Mucosa of rectum (tissue), 2 donors: ENCODE measurements at regions not wholly inside any gene's neighbourhood (a gene's known extent, or its start where the extent isn't known, plus 50 kb on each side); places are given as distances from the start of the nearest gene placed in this dataset.
"Not testable (repeated sequence)": the region's sequence is repeated elsewhere in the genome, so short reads cannot be mapped to it uniquely, and the experiment has no call there.

Source experiments
- H3K27ac ChIP-seq, 2 donors: one replicate each; pipeline ENCODE4 v1.7.0; 2013; ENCODE audit warnings: inconsistent platforms in 2 of 2, low read depth in 2 of 2, low read length in 2 of 2
- H3K27me3 ChIP-seq, 2 donors: one replicate each; pipeline ENCODE4 v1.7.0; 2013; ENCODE audit warnings: low read length in 2 of 2; ENCODE audit not compliant: control insufficient read depth in 2 of 2, insufficient read depth in 2 of 2
- H3K36me3 ChIP-seq, 2 donors: one replicate each; pipeline ENCODE4 v1.7.0; 2013; ENCODE audit warnings: low read length in 2 of 2; ENCODE audit not compliant: control insufficient read depth in 2 of 2, insufficient read depth in 2 of 2
- H3K4me1 ChIP-seq, 2 donors: one replicate each; pipeline ENCODE4 v1.7.0; 2013; ENCODE audit warnings: low read length in 2 of 2, mild to moderate bottlenecking in 1 of 2; ENCODE audit not compliant: control insufficient read depth in 2 of 2, insufficient read depth in 2 of 2
- H3K4me3 ChIP-seq, 2 donors: one replicate each; pipeline ENCODE4 v1.7.0; 2013; ENCODE audit warnings: low read length in 2 of 2
- H3K9ac ChIP-seq, 2 donors: one replicate each; pipeline ENCODE4 v1.7.0; 2013; ENCODE audit warnings: low read length in 2 of 2, low read depth in 1 of 2, mild to moderate bottlenecking in 1 of 2
- H3K9me3 ChIP-seq, 2 donors: one replicate each; pipeline ENCODE4 v1.7.0; 2013; ENCODE audit warnings: low read length in 2 of 2; ENCODE audit not compliant: control insufficient read depth in 2 of 2
- donor health status: healthy.
- donor health status: Normal muscosa, but diverticular disease.

DNA sequence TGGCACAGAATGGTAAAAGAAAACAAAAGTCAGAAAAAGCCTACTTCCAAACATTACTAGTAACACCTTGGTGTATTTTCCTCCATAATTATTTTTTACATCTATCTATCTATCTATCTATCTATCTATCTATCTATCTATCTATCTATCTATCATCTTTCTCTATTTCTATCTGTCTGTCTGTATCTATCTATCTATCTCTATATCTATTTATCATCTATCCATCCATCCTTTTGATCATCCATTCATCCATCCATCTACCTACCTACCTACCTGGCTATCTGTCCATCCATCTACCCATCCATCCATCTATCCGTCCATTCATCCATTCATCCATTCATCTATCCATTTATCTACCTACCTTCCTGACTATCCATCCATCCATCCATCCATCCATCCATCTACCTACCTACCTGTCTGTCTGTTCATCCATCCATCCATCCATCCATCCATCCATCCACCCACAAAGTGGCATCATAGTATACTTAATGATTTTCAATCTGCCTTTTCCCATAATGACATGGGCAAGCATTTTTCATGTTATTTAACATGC, 121.9 kb upstream of the NEK6 start:
- no peak overlapping the region for H3K9ac ChIP-seq
- no peak overlapping the region for H3K4me3 ChIP-seq
- no peaks in the 10 kb centered on the region for H3K4me1 ChIP-seq
- no peaks in the 10 kb centered on the region for H3K36me3 ChIP-seq
- no peaks in the 10 kb centered on the region for H3K27me3 ChIP-seq
- H3K27ac ChIP-seq = no peak overlapping the region
- no peaks in the 10 kb centered on the region for H3K9me3 ChIP-seq

DNA sequence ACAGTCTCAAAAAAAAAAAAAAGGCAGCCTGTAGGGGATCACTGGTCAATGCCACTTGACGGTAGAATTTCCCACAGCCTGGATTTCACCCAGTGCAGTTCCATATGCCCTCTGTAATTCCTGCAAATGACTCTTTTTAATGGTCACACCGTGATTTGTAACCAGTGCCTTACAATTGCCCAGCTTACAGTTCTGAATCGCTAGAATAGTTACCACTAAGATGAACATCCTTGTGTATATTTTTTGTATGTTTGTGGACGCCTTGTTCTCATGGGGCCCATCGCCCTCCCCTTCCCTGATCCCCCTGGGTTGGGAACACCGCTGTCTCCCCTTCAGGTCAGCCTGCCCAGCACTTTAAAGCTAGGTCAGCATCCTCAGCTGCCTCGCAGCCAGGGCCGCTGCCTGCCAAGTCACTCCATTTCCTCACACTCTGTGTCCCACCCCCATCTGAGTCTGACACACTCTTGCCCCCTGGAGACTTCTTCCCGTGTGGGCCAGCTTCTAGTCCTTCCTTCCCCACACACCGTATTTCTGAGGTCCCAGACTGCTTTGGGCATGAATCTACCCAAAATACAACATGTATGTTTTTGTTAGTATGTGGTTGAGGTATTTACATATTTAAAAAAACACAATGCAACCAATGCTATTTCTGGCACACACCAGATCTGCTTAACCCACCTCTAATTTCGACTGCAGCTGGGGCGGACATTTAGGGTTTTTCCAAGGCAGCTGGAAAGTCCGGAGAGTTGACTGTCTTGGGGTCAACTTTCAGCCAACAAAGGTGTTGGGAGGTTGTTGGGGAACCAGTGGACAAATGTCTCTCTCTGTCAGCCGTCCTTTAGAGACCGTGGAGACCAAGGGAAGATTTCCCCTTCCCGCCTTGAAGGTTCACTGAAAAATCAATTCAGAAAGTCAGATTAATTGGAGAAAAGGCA, 120.5 kb upstream of the NEK6 start:
- Histone ChIP-seq H3K36me3 (no peaks in the 10 kb centered on the region), H3K27ac (peak overlapping the region in 1 of 2 donors; percentile 2), H3K4me1 (no peaks in the 10 kb centered on the region), H3K9ac (no peak overlapping the region), H3K9me3 (no peaks in the 10 kb centered on the region), H3K4me3 (no peak overlapping the region), H3K27me3 (no peaks in the 10 kb centered on the region)

DNA sequence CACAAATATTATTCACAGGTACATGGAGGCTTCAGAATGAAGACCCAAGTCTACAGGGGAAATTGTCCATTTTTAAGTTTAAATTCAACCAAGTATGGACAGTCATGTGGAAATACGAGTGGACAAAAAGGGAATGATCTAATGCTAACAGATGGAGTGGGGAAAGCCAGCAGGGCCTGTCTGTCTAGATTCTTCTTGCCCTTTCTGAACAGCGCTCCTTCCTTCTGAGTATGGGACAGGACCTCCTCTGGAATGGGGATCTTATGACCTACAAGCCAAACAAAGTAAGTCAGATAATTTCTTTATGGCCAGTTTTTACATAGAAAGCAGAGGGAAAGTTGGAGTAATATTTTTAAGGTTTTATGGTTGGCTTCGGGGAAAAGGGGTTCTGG, 119.8 kb upstream of the NEK6 start:
- Histone ChIP-seq H3K4me1 (no peaks in the 10 kb centered on the region), H3K9ac (no peak overlapping the region), H3K4me3 (no peak overlapping the region)

DNA sequence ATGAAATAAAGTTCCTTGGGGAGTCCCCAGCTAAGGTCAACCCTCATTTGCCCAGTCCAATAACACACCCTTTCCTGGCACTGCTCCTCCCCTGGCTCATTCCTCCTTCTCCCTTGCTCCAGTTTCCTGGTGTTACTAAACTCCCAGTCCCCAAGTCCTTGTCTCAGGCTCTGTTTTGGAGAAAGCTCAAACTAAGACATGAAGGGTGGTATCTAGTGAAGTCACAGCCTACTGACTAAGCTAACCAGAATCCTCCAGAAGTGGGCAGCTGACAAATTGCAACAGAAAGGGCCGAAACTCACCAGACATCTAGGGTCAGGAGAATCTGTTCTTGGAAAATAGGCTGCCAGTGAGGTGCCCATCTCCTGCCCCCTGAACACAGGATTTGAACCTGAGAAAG, 118.7 kb upstream of the NEK6 start:
- Histone ChIP-seq H3K9ac (no peak overlapping the region), H3K27me3 (no peaks in the 10 kb centered on the region), H3K9me3 (no peaks in the 10 kb centered on the region), H3K27ac (no peak overlapping the region), H3K4me3 (no peak overlapping the region), H3K36me3 (no peaks in the 10 kb centered on the region), H3K4me1 (no peaks in the 10 kb centered on the region)

More for the DNA sequence above, 119.8 kb upstream of the NEK6 start:
- Histone ChIP-seq H3K27me3 (no peaks in the 10 kb centered on the region), H3K9me3 (no peaks in the 10 kb centered on the region), H3K36me3 (no peaks in the 10 kb centered on the region), H3K27ac (no peak overlapping the region)

DNA sequence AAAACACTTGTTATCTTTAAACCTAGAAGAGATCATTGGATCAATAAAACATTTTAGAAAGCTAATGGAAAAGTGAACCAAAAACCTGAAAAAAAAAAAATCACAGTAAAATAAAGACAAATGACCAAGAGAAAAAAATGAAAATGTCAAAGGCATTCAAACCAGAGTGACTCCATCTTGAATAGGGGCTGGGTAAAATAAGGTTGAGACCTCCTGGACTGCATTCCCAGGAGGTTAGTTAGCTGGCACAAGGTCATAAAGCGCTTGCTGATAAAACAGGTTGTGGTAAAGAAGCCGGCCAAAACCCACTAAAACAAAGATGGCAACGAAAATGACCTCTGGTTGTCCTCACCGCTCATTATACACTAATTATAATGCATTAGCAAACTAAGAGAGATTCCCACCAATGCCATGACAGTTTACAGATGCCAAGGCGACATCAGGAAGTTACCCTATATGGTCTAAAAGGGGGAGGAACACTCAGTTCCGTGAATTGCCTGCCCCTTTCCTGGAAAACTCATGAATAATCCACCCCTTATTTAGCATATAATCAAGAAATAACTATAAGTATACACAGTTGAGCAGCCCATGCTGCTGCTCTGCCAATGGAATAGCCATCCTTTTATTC, 116.7 kb upstream of the NEK6 start:
- H3K36me3 ChIP-seq = no peaks in the 10 kb centered on the region
- H3K27me3 ChIP-seq = no peaks in the 10 kb centered on the region
- no peak overlapping the region for H3K4me3 ChIP-seq
- no peaks in the 10 kb centered on the region for H3K4me1 ChIP-seq
- no peak overlapping the region for H3K27ac ChIP-seq
- H3K9me3 ChIP-seq = no peaks in the 10 kb centered on the region
- no peak overlapping the region for H3K9ac ChIP-seq

DNA sequence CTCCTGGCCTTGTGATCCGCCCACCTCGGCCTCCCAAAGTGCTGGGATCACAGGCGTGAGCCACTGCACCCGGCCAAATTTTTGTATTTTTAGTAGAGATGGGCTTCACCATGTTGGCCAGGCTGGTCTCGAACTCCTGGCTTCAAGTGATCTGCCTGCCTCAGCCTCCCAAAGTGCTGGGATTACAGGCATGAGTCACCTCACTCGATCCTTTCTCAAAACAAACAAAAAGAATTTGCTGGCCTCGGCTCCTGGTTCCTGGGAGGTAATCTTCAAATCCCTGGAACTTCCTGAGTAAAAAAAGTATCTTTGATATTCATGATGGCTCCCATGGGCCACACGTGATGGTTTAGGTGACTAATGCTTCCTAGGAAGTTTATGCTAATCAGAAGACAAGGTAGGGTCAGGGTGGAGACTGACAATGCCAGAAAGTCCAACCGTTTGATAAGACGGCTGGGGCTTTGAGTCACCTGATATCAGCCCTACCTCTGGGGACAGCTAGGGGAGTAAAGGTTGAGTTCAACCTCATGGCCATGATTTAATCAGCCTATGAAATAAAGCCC, 113.1 kb upstream of the NEK6 start:
- not testable (repeated sequence) for H3K9me3 ChIP-seq, H3K36me3 ChIP-seq, H3K27me3 ChIP-seq, H3K9ac ChIP-seq, H3K4me3 ChIP-seq, H3K4me1 ChIP-seq, H3K27ac ChIP-seq

DNA sequence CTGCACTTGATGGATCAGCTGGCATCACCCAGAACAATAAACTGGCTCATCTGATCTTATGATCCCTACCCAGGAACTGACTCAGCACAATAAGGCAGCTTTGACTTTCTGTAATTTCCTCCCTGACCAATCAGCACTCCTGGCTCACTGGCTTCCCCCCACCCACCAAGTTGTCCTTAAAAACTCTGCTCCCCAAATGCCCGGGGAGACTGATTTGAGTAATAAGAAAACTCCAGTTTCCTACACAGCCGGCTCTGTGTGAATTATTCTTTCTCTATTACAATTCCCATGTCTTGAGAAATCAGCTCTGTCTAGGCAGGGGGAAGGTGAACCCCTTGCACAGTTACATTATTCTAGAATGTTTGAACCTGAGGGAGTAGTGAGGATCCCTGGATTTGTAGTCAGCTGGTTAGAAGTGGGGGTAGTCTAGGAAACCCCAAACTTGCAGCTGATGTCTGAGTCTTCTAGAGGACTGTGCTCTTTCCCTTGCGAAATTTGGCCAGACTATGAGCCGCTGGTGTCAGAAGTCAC, 111.7 kb upstream of the NEK6 start:
- Histone ChIP-seq H3K4me1 (no peaks in the 10 kb centered on the region), H3K9me3 (no peaks in the 10 kb centered on the region), H3K9ac (no peak overlapping the region), H3K27ac (no peak overlapping the region), H3K27me3 (peaks cover 0 to 3% of the 10 kb centered on the region in 2 donors), H3K36me3 (no peaks in the 10 kb centered on the region), H3K4me3 (no peak overlapping the region)

DNA sequence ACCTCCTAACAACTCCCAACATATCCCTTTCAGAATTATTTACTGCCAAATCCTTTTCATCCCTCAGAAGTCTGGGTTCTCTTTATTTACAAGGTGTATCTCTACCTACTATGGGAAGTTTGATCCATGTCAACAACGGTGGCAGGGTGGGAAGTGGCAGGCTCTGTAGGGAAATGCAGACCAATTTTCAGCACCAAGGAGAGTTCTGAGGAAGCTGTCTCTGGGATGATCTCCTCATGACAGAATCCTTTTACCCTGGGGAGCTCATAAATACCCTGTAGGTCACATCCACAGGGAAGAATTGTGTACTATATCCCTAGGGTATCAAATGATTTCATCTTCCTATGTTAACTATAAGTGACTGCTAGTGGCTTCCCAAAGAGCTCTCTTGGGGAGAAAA, 107.8 kb upstream of the NEK6 start:
- Histone ChIP-seq H3K27ac (no peak overlapping the region), H3K36me3 (no peaks in the 10 kb centered on the region), H3K4me3 (no peak overlapping the region), H3K27me3 (peaks cover 0 to 7% of the 10 kb centered on the region in 2 donors), H3K9me3 (no peaks in the 10 kb centered on the region), H3K4me1 (no peaks in the 10 kb centered on the region), H3K9ac (no peak overlapping the region)

DNA sequence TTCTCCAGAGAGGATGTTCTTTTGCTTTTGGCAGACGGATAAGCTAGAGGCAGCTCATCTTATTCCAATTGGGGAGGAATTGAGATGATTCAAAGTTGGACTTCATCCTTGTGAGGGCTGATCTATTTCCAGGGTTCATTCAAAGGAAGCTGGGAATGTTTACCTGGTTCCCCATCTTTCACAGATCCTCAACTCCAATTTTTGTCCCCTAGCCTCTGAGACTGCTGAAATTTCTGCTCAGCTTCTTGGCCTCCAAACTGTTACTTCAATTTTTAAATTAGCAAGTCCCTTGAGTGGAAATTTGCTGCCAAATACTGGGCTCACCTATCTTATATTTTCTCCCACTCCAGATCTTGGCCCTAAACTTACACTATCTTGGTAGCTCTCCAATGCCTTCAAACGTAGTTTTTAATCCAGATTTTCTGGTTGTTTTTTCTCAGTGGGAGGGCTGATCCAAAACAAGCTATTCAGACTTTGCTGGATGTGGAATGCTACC, 93.9 kb upstream of the NEK6 start:
- Histone ChIP-seq H3K9me3 (no peaks in the 10 kb centered on the region), H3K27me3 (no peaks in the 10 kb centered on the region), H3K9ac (no peak overlapping the region), H3K4me1 (no peaks in the 10 kb centered on the region), H3K4me3 (no peak overlapping the region), H3K27ac (no peak overlapping the region), H3K36me3 (no peaks in the 10 kb centered on the region)

DNA sequence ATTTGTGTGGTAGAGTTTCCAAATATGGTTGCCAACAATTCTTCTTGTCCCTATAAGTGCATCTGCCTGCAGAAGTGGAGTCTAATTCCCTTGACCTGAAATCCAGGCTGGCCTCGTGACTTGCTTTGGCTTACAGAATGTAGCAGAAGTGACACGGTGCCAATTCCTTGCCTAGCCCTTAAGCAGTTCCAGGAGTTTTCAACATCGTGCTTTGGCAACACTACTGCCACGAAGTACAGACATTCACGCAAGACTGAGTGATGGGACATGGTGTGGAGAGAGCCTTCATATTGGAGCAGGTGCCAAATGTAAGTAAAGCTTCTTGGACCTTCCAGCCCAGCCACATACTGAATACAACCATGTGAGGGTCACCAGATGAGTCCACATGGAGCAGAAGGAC, 92.9 kb upstream of the NEK6 start:
- Histone ChIP-seq H3K36me3 (no peaks in the 10 kb centered on the region), H3K27me3 (no peaks in the 10 kb centered on the region), H3K9ac (no peak overlapping the region), H3K4me3 (no peak overlapping the region), H3K27ac (no peak overlapping the region), H3K9me3 (no peaks in the 10 kb centered on the region), H3K4me1 (no peaks in the 10 kb centered on the region)
